Calu3 (cell line): ENCODE measurements at regions not wholly inside any gene's neighbourhood (a gene's known extent, or its start where the extent isn't known, plus 50 kb on each side); places are given as distances from the start of the nearest gene placed in this dataset.

Experiments
- BruUV-seq: library from RNA; stranded (reverse); fragments of 400-500 nt; replicated peaks from 2 replicates; lab custom pipeline; 2021; lab: Mats Ljungman, UMichigan
- CTCF ChIA-PET: fragments of 300-600 bp; sonication (Branson Sonifier 250); formaldehyde crosslinking; loops from one replicate; lab custom pipeline; 2022; ENCODE audit warnings: antibody characterized with exemption; lab: Charles Lee
- DNase-seq: peaks from one replicate; pipeline ENCODE4 v3.0.0; 2022
- H3K27ac Mint-ChIP-seq: one replicate; pipeline ENCODE4 v1.8.0; 2022; ENCODE audit warnings: mixed read lengths; ENCODE audit not compliant: unreplicated experiment
- H3K27me3 Mint-ChIP-seq: one replicate; pipeline ENCODE4 v1.8.0; 2022; ENCODE audit warnings: mixed read lengths; ENCODE audit not compliant: unreplicated experiment
- H3K36me3 Mint-ChIP-seq: one replicate; pipeline ENCODE4 v1.8.0; 2022; ENCODE audit warnings: mild to moderate bottlenecking, moderate library complexity, mixed read lengths; ENCODE audit not compliant: insufficient read depth, unreplicated experiment
- H3K4me1 Mint-ChIP-seq: one replicate; pipeline ENCODE4 v1.8.0; 2022; ENCODE audit warnings: mild to moderate bottlenecking, low read depth, mixed read lengths; ENCODE audit not compliant: unreplicated experiment
- H3K4me3 Mint-ChIP-seq: one replicate; pipeline ENCODE4 v1.8.0; 2022; ENCODE audit warnings: mild to moderate bottlenecking, low read depth, moderate library complexity, mixed read lengths; ENCODE audit not compliant: unreplicated experiment
- H3K9me3 Mint-ChIP-seq: one replicate; pipeline ENCODE4 v1.8.0; 2022; ENCODE audit warnings: low read depth, mixed read lengths; ENCODE audit not compliant: unreplicated experiment
- intact Hi-C: fragments of 100-400 bp; cut with micrococcal nuclease; formaldehyde crosslinking; loops from one replicate; pipeline ENCODE4 v1.10.0; 2022; ENCODE audit not compliant: unreplicated experiment
- TF ChIP-seq, protein P1 (sequence below): fragments of 200-600 bp; IDR thresholded peaks from one replicate; pipeline ENCODE4 v1.8.0; 2022; ENCODE audit warnings: antibody characterized with exemption; ENCODE audit not compliant: unreplicated experiment

GRCh38 chr9:26524267-26524666 lies 368.3 kb downstream of the CAAP1 start:
- TF ChIP-seq, protein P1, sequence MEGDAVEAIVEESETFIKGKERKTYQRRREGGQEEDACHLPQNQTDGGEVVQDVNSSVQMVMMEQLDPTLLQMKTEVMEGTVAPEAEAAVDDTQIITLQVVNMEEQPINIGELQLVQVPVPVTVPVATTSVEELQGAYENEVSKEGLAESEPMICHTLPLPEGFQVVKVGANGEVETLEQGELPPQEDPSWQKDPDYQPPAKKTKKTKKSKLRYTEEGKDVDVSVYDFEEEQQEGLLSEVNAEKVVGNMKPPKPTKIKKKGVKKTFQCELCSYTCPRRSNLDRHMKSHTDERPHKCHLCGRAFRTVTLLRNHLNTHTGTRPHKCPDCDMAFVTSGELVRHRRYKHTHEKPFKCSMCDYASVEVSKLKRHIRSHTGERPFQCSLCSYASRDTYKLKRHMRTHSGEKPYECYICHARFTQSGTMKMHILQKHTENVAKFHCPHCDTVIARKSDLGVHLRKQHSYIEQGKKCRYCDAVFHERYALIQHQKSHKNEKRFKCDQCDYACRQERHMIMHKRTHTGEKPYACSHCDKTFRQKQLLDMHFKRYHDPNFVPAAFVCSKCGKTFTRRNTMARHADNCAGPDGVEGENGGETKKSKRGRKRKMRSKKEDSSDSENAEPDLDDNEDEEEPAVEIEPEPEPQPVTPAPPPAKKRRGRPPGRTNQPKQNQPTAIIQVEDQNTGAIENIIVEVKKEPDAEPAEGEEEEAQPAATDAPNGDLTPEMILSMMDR: no peak
- Mint-ChIP-seq H3K36me3 (no peaks in the 10 kb centered on the region), H3K27ac (no peak overlapping the region), H3K27me3 (no peaks in the 10 kb centered on the region), H3K4me3 (no peak overlapping the region), H3K4me1 (no peaks in the 10 kb centered on the region), H3K9me3 (peaks cover 6% of the 10 kb centered on the region)
- DNase-seq: no peak
- intact Hi-C loops: no loop called here
- BruUV-seq: no TSS peak
- CTCF ChIA-PET: no interaction called here

DNA sequence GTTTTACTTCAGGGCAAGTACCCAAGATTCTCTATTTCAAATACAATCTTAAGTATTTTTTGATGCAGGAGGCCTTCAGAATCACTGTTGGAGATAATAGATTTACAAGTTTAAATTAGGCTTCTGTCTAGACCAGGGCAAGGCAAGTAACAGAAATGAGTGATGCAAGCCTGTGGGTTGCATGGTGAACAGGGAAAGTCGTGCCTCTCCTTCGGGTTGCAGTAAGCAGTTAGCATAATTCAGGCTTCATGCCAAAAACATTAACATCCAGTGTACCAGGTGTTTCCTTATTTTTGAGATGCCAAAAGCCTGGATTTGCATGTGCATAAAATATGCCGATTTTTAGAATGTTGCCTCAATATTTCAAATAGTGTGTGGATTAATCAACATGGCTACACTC lies 369.0 kb downstream of the CAAP1 start:
- intact Hi-C loops: no loop called here
- CTCF ChIA-PET: no interaction called here
- Mint-ChIP-seq H3K27ac (no peak overlapping the region), H3K9me3 (peaks cover 6% of the 10 kb centered on the region), H3K4me3 (no peak overlapping the region), H3K36me3 (no peaks in the 10 kb centered on the region), H3K27me3 (no peaks in the 10 kb centered on the region), H3K4me1 (no peaks in the 10 kb centered on the region)
- no peak for DNase-seq
- BruUV-seq: no TSS peak
- TF ChIP-seq, protein P1: no peak

DNA sequence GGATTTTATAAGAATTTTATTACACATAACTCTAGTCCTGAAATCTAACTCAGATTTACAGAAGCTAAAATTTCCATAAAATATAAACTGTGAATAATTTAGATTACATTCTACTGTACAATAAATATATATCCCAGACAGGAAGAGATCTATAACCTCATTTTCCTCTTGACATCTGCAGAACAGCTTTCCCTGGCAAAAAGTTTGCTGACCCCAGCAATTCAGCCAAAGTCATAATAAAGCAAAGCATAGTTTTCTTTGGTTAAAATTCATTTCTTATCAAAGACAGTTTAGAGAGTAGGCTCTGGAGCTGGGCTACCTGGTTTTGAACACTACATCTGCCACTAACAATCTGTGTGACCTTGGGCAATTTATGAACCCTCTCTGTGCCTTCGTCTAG lies 372.5 kb downstream of the CAAP1 start:
- Mint-ChIP-seq H3K27ac (no peak overlapping the region), H3K9me3 (peaks cover 6% of the 10 kb centered on the region), H3K36me3 (no peaks in the 10 kb centered on the region), H3K4me1 (no peaks in the 10 kb centered on the region), H3K4me3 (no peak overlapping the region), H3K27me3 (no peaks in the 10 kb centered on the region)
- BruUV-seq: no TSS peak
- CTCF ChIA-PET: no interaction called here
- TF ChIP-seq, protein P1: no peak
- DNase-seq: no peak
- intact Hi-C loops: no loop called here

DNA sequence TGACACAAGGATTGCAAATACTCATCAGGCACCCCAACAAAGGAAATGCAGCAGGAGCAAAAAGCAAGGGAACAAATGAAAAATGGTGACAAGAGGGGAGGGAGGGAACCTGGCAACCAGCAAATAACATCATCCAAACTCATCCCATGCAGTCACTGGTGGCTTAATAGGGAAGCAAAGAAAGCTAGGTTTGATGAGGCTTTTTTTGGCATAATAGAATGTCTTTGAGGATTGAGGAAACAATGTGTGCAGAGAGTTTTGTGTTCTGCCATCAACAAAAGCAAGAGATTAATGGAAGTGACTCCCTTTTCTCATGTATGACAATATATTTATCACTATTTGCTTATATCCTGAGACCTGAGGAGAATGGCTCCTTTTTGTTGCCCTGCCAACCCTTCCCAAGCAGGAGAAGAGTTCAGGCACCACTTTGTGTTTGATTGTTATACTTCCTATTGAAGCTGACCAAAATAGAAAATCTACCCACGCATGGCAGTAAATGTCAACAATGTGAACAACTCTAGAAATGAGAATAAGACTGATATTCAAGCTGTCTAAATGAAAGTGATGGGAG lies 375.7 kb downstream of the CAAP1 start:
- TF ChIP-seq, protein P1: no peak
- Mint-ChIP-seq H3K4me3 (no peak overlapping the region), H3K9me3 (peaks cover 8% of the 10 kb centered on the region), H3K27me3 (no peaks in the 10 kb centered on the region), H3K27ac (no peak overlapping the region), H3K4me1 (no peaks in the 10 kb centered on the region), H3K36me3 (no peaks in the 10 kb centered on the region)
- no peak for DNase-seq
- no TSS peak for BruUV-seq
- intact Hi-C loops: no loop called here
- CTCF ChIA-PET: no interaction called here
